Fibroblast of skin of left biceps (primary cell): ENCODE measurements at regions not wholly inside any gene's neighbourhood (a gene's known extent, or its start where the extent isn't known, plus 50 kb on each side); places are given as distances from the start of the nearest gene placed in this dataset.

Source experiments
- DNase-seq, 2 experiments: peaks; one replicate each; pipeline ENCODE4 v3.0.0-alpha.2; 2013; ENCODE audit warnings: low read depth in 2 of 2

DNA sequence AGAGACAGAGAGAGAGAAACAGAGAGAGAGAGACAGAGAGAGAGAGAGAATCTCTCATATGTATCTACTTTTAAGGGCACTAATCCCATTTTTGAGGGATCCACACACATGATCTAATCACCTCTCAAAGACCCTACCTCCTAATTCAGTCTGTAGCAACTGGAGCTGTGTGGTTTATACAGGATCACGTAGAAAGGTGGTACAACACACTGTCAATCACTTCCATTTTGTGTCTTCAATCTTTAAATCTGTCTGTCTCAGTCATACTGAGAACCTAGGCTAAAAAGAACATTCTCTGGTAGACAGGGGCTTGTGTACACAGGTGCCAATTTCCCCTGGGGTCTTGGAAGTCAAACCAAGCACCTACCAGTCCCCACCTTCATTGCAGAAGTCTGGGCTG, 229.9 kb downstream of the TGFB2 start:
- DNase-seq: no peak

DNA sequence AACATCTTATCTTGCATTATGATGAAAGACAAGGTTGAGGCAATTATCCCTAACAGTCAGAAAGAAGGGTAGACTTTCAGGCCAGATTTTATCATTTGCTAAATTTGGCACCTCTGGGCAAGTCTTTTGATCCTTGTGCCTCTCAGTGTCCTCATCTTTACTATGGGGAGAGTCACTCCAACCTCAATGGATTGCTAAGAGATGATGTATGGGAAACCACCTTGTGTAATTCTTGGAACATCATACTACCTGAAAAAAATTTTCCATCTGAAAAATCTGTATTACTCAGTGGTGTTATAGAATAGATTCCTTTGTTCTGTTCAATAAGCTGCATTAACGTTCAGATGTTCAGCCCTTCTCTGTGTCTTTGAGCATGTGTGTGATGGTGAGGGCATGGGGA, 230.7 kb downstream of the TGFB2 start:
- DNase-seq: no peak

GRCh38 chr1:218582646-218583045, 237.5 kb downstream of the TGFB2 start:
- DNase-seq: no peak

- DNase-seq: no peak
Measured at GRCh38 chr1:218584418-218585155, 239.5 kb downstream of the TGFB2 start.

DNA sequence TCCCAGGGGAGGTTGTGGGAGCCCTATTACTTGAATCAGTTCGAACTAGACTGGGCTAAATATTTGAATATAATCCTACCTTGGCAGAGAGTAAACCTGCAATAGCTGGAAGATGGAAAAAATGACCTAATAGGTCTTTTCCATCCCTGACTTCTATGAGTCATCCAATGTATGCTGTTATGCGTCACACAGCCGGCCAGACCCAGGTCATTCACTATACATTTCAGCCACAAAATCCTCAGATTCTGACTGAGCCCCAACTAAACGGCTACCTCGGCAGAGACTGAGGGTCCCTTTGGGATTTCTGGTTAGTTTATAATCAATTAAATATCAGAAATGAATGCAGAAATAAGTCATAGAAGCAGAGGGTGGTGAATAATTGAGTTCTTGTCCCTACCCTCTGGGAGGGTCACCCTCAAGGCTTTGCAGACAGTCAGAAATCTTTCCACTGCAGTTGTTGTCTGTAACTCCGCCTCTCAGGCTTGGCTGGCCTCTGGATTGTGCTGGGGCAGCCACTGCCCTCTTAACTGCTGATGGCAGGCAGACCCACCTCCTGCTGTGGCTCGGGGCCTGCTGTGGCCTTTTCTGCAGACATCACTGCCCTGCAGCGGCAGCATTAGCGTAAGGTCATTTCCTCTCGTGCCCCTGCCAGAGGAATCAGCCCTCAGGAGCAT, 240.5 kb downstream of the TGFB2 start:
- DNase-seq: peak; percentile 50 to 53

DNA sequence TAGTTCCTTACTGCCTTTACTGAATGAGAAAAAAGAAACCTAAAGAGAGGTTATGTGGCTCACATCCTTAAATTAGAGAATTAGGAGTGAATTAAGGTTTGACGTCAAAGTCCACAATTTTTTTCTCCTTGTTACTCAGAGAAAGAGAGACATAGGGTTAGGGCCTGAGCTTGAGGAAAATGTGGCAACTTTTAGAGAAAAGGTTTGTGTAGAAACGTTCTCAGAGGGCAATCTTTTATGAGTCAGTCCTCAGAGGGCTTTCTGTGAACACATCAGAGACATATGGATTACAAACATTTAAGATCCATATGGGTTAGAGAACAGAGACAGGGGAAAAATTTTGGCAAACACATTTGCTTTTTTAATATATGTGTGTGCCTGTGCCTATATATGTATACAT, 242.8 kb downstream of the TGFB2 start:
- DNase-seq: no peak

DNA sequence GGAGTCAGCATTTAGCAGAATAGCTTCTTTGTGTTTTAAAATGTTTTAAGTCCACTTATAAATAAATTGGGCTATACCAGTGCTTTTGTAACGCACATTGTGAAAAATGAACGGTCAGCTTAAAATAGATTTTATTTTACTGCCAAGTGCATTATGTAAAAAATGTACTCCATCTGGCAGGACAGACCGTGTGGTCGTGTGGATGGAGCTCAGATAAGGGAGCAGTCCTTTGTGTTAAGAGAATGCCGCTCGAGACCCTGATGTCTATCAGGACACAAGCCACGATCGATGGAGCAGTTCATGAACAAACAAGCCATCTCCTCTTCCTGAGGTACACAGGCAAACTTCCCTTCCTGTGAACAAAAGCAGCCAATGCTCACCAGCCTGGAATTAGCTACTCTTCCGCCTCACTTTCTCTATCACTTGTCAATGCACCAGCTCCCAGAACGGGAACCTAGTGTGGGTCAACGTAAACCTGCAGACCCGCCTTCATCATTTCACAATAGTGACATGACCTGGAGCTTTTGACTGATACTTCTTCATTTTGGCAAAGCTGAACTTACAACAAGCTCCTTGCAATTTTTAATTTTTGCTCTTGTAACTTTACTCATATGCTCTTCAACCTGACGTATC, 243.5 kb downstream of the TGFB2 start:
- no peak for DNase-seq

GRCh38 chr1:218589487-218589886, 244.4 kb downstream of the TGFB2 start:
- DNase-seq: no peak

GRCh38 chr1:218591966-218592365, 246.8 kb downstream of the TGFB2 start:
- no peak for DNase-seq

GRCh38 chr1:218592688-218593087, 247.6 kb downstream of the TGFB2 start:
- DNase-seq: no peak

DNA sequence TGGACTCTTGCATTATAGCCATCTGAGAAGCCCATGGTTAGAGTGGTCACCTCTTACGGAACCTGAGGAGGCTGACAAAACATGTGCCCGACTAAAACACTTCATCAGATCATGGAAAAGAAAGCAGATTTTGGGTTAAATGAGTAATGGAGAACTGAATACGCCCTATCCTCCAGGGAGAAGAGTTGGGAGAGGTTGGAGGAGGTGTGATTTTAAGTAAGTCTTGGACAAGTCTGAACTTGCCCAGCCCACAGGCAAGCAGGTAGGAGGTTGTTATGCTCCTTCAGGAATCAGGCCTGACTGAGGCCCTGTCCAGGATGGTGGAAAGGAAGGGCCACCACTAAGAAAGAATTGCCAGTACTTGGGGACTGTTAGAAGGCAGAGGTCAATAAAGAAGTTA, 255.8 kb downstream of the TGFB2 start:
- no peak for DNase-seq

- DNase-seq: no peak
Measured at GRCh38 chr1:218604217-218604616, 259.1 kb downstream of the TGFB2 start.

DNA sequence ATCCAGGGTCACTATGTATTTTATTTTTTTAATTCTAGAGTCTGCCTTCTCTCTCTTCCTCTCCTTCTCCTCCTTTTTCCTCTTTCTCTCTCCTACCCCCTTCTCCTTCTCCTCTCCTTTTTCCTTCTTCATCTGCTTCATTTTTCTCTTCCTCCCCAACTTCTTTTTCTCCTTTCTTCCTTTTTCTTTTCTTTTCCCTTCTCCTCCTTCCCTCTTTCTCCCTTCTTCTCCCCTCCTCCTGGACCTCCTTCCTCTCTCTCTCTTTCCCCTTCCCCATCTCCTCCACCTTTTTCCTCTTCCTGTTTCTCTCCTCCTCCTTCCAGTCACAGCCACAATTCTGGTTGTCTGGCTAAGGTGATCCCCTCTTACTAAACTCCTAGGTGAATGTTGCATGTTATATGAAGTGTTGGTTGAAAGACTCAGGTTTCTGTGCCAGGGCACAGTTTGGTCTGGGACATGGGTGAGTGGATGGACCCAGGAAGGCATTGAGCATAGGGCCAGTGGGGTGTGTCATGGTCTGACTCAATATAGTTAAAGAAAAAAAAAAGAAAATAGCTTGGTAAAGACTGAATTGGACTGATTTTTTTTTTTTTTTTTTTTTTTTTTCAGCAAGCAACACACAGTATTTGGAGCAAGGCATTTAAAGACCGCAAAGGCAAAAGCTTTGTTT, 266.9 kb downstream of the TGFB2 start:
- DNase-seq: no peak

GRCh38 chr1:218613105-218613504, 268.0 kb downstream of the TGFB2 start:
- DNase-seq: no peak

DNA sequence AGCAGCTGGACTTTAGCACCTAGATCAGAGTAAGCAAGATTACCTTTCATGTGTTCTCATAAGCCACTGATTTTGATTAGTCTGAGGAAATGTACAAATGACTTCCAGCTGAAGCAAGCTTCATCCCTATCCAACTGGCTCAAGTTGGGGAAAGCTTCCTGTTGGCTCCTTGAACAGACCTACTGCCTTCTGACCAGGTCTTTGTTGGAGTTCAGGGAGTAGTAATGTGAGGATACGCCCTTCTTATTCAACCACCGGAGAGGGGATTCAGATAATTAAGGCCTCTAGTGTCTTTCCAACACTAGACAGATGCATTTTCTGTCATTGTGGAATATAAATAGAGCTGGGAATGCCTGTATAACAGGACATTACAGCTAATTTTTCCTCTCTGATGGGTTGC, 268.9 kb downstream of the TGFB2 start:
- no peak for DNase-seq

- no peak for DNase-seq
Measured at GRCh38 chr1:218616681-218617080, 271.5 kb downstream of the TGFB2 start.

DNA sequence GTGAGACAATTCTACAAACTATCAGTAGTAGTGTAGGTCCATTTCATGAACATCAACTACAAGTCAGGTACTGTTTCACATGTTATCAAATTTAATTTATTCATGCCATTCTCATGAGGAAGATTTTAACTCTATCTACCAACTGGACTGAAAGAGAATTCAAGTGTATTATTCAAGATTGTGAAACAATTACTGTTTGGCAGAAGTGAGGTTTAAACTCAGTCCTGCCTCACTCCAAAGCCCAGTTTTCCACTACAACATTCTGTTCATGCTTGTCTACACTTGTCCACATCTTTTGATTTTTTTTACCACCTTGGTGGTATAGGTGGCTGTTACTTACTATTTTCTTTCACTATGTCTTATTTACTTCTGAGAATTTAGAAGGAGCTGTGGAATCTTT, 272.9 kb downstream of the TGFB2 start:
- no peak for DNase-seq

DNA sequence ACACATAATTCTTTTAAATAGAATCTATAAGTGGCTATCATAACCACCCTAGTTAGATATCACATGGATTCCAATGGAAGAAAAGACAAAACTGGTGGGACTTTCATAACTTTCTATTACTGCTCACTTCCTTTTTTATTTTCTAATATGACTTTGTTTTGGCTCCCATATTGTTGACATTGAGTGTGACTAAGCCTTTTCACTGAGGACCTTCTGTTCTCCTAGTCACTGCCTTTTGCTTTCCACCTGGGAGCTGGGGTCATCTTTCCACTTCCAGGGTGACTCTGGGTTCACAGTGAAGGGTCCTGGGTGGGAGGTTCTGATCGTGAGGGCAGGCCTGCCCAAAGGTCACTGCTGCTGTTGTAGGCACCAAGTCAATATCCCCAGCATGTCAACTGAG, 275.8 kb downstream of the TGFB2 start:
- no peak for DNase-seq

GRCh38 chr1:218624052-218624451, 278.9 kb downstream of the TGFB2 start:
- no peak for DNase-seq

DNA sequence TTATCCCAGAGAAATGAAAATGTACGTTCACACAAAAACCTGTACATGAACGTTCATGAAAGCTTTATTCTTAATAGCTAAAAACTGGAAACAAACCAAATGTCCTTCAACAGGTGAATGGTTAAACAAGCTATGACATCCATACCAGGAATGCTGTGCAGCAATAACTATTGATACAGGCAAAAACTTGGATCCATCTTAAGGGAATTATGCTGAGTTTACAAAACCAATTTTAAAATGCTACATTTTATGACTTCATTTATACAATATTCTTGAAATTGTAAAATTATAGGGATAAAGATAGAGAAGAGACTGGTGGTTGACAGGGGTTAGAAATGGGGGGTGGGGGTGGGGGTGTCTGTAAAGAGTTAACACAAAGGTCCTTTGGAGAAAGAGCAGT, 280.3 kb downstream of the TGFB2 start:
- DNase-seq: no peak

GRCh38 chr1:218633238-218633988, 288.3 kb downstream of the TGFB2 start:
- DNase-seq: no peak

DNA sequence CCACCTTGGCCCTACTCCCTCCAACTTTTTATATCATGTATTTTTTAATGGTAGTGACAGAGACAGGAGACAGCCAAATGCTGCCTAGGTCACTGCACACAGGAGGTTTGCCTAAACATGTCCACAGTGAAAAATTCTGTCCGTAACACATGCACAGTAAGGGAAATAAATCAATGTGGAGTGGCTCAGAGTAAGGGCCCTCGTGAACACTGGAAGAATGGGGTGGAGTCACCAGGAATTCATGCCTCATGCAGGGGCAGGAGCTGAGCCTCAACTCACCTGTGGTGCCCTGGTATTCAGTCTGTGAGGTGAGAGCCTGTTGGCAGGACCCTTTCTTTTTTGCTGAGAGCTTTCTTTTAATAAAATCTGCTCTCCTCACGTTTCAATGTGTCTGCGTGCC, 289.1 kb downstream of the TGFB2 start:
- DNase-seq: no peak
